Germinal center (tissue), 1 donor: ENCODE measurements at regions not wholly inside any gene's neighbourhood (a gene's known extent, or its start where the extent isn't known, plus 50 kb on each side); places are given as distances from the start of the nearest gene placed in this dataset.
"Not testable (repeated sequence)": the region's sequence is repeated elsewhere in the genome, so short reads cannot be mapped to it uniquely, and the experiment has no call there.

Experiments used
- DNase-seq: peaks from one replicate; pipeline ENCODE4 v3.0.0; 2012; ENCODE audit warnings: mixed read lengths, low spot score

GRCh38 chr18:76604108-76604934 is 109.3 kb upstream of the ZNF516 start:
- DNase-seq = no peak

- DNase-seq = no peak
Measured at GRCh38 chr18:76602191-76602590, 107.1 kb upstream of the ZNF516 start.

- DNase-seq = not testable (repeated sequence)
Measured at GRCh38 chr18:76600076-76600475, 105.0 kb upstream of the ZNF516 start.

GRCh38 chr18:76594966-76595365 is 99.9 kb upstream of the ZNF516 start:
- DNase-seq = no peak

GRCh38 chr18:76593843-76594242 is 98.8 kb upstream of the ZNF516 start:
- DNase-seq = no peak

GRCh38 chr18:76592981-76593381 is 97.9 kb upstream of the ZNF516 start:
- no peak for DNase-seq

GRCh38 chr18:76592096-76592495 is 97.1 kb upstream of the ZNF516 start:
- DNase-seq = no peak

- no peak for DNase-seq
Measured at GRCh38 chr18:76589866-76590265, 94.8 kb upstream of the ZNF516 start.

GRCh38 chr18:76589316-76589715 is 94.3 kb upstream of the ZNF516 start:
- no peak for DNase-seq

GRCh38 chr18:76588601-76589226 is 93.7 kb upstream of the ZNF516 start:
- DNase-seq = no peak

GRCh38 chr18:76587879-76588271 is 92.8 kb upstream of the ZNF516 start:
- DNase-seq = no peak

GRCh38 chr18:76587147-76587878 is 92.3 kb upstream of the ZNF516 start:
- no peak for DNase-seq

- no peak for DNase-seq
Measured at GRCh38 chr18:76584414-76585310, 89.6 kb upstream of the ZNF516 start.

GRCh38 chr18:76581261-76581660 is 86.2 kb upstream of the ZNF516 start:
- no peak for DNase-seq

GRCh38 chr18:76580288-76580962 is 85.4 kb upstream of the ZNF516 start:
- DNase-seq = no peak

- DNase-seq = no peak
Measured at GRCh38 chr18:76579301-76579695, 84.3 kb upstream of the ZNF516 start.

- no peak for DNase-seq
Measured at GRCh38 chr18:76578571-76579300, 83.7 kb upstream of the ZNF516 start.

GRCh38 chr18:76573325-76574025 is 78.4 kb upstream of the ZNF516 start:
- no peak for DNase-seq

GRCh38 chr18:76572518-76573247 is 77.6 kb upstream of the ZNF516 start:
- no peak for DNase-seq
